ENCODE measurements at regions not wholly inside any gene's neighbourhood (a gene's known extent, or its start where the extent isn't known, plus 50 kb on each side); places are given as distances from the start of the nearest gene placed in this dataset.
"Not testable (repeated sequence)": the region's sequence is repeated elsewhere in the genome, so short reads cannot be mapped to it uniquely, and the experiment has no call there.

GRCh38 chr20:6662309-6662708 is 105.2 kb upstream of the BMP2 start:
- Histone ChIP-seq H3K27me3 (replicated peaks; ENCODE audit: insufficient read depth) (no peaks in the 10 kb centered on the region), H3K27ac (no peak overlapping the region), H3K36me3 (no peaks in the 10 kb centered on the region), H3K4me1 (ENCODE audit: control insufficient read depth in 1 of 2, low read depth in 2 of 2) (no peaks in the 10 kb centered on the region), H3K9me3 (no peaks in the 10 kb centered on the region), H3K4me3 (no peak overlapping the region)
- ATAC-seq (ENCODE audit: insufficient number of reproducible peaks, low FRiP score, low read depth) (no peak), DNase-seq (ENCODE audit: low spot score) (no peak)
- TF ChIP-seq CTCF (IDR thresholded peaks at IDR 0.05), result no peak

GRCh38 chr20:6660441-6660840 is 107.0 kb upstream of the BMP2 start:
- no peaks in the 10 kb centered on the region for H3K4me1 ChIP-seq (ENCODE audit: control insufficient read depth in 1 of 2, low read depth in 2 of 2)
- H3K36me3 ChIP-seq, result no peaks in the 10 kb centered on the region
- no peak overlapping the region for H3K4me3 ChIP-seq
- H3K9me3 ChIP-seq, result no peaks in the 10 kb centered on the region
- no peaks in the 10 kb centered on the region for H3K27me3 ChIP-seq (replicated peaks; ENCODE audit: insufficient read depth)
- no peak for ATAC-seq (ENCODE audit: insufficient number of reproducible peaks, low FRiP score, low read depth)
- no peak for DNase-seq (ENCODE audit: low spot score)
- TF ChIP-seq CTCF (IDR thresholded peaks at IDR 0.05), result no peak
- no peak overlapping the region for H3K27ac ChIP-seq

DNA sequence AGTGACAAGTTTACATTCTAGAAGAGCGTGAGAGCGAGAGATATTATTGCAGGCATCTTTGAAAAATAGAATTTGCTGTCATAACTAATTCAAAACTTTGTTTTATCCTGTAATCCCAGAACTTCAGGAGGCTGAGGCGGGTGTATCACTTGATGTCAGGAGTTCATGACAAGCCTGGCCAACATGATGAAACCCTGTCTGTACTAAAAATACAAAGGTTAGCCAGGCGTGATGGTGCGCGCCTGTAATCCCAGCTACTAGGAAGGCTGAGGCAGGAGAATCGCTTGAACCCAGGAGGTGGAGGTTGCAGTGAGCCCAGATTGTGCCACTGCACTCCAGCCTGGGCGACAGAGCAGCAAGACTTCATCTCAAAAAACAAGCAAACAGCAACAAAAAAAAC is 108.6 kb upstream of the BMP2 start:
- H3K4me1 ChIP-seq (ENCODE audit: control insufficient read depth in 1 of 2, low read depth in 2 of 2); H3K27me3 ChIP-seq (replicated peaks; ENCODE audit: insufficient read depth); H3K27ac ChIP-seq; H3K36me3 ChIP-seq; DNase-seq (ENCODE audit: low spot score); H3K4me3 ChIP-seq; H3K9me3 ChIP-seq; ATAC-seq (ENCODE audit: insufficient number of reproducible peaks, low FRiP score, low read depth): not testable (repeated sequence)

GRCh38 chr20:6657904-6658303 is 109.6 kb upstream of the BMP2 start:
- ATAC-seq (ENCODE audit: insufficient number of reproducible peaks, low FRiP score, low read depth), result no peak
- Histone ChIP-seq H3K27ac (no peak overlapping the region), H3K9me3 (no peaks in the 10 kb centered on the region), H3K4me1 (ENCODE audit: control insufficient read depth in 1 of 2, low read depth in 2 of 2) (peaks cover 0 to 3% of the 10 kb centered on the region in 2 donors), H3K27me3 (replicated peaks; ENCODE audit: insufficient read depth) (no peaks in the 10 kb centered on the region), H3K4me3 (no peak overlapping the region), H3K36me3 (no peaks in the 10 kb centered on the region)
- no peak for DNase-seq (ENCODE audit: low spot score)
- no peak for TF ChIP-seq CTCF (IDR thresholded peaks at IDR 0.05)

GRCh38 chr20:6657111-6657510 is 110.4 kb upstream of the BMP2 start:
- H3K36me3 ChIP-seq, result no peaks in the 10 kb centered on the region
- H3K9me3 ChIP-seq, result no peaks in the 10 kb centered on the region
- no peaks in the 10 kb centered on the region for H3K27me3 ChIP-seq (replicated peaks; ENCODE audit: insufficient read depth)
- ATAC-seq (ENCODE audit: insufficient number of reproducible peaks, low FRiP score, low read depth) (no peak), DNase-seq (ENCODE audit: low spot score) (no peak)
- peaks cover 0 to 3% of the 10 kb centered on the region in 2 donors for H3K4me1 ChIP-seq (ENCODE audit: control insufficient read depth in 1 of 2, low read depth in 2 of 2)
- H3K27ac ChIP-seq, result no peak overlapping the region
- no peak overlapping the region for H3K4me3 ChIP-seq
- TF ChIP-seq CTCF (IDR thresholded peaks at IDR 0.05), result no peak

GRCh38 chr20:6654513-6655252 is 112.8 kb upstream of the BMP2 start:
- TF ChIP-seq CTCF (IDR thresholded peaks at IDR 0.05), result no peak
- Histone ChIP-seq H3K4me1 (ENCODE audit: control insufficient read depth in 1 of 2, low read depth in 2 of 2) (peaks cover 0 to 3% of the 10 kb centered on the region in 2 donors), H3K36me3 (no peaks in the 10 kb centered on the region), H3K4me3 (no peak overlapping the region), H3K9me3 (no peaks in the 10 kb centered on the region), H3K27ac (no peak overlapping the region), H3K27me3 (replicated peaks; ENCODE audit: insufficient read depth) (no peaks in the 10 kb centered on the region)
- DNase-seq (ENCODE audit: low spot score) (no peak), ATAC-seq (ENCODE audit: insufficient number of reproducible peaks, low FRiP score, low read depth) (no peak)
